ENCODE measurements at regions not wholly inside any gene's neighbourhood (a gene's known extent, or its start where the extent isn't known, plus 50 kb on each side); places are given as distances from the start of the nearest gene placed in this dataset.

DNA sequence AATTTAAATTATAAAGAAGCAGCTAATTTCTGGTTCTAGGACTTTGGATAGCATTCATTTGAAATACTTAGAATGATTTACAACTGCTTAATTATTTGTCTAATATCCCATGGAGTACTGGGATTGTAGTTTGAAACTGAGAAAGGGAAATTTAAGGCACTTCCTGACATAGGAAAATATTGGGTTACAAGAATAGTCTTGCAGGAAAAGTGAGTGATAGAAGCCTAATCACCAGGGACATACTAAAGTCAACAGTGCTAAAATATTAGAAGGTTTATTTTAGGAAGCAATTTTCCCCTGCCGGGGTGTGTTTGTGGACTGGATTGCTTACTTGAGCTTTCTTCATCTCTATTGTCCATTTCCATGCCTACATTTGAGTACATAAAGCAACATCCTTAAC lies 661.6 kb downstream of the ADGRL2 start:
- no peak for DNase-seq

DNA sequence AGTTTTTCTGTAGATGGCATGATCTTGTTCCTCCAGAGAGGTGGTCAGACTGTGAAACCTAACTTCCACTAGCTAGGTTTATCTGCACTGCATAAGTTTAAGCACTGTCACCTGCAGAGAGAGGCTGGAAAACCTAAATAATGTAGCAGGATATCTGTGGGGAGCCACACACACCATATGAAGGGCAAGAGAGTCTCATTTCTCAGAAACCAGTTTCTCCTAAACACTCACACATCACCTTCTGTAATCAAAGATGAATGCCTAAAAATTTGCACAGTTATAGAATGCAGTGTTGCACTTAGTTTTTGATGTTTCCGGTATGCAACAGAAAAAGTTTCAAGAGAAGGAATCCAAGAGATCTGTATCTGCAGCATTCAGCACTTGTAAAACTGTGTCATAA lies 654.6 kb downstream of the ADGRL2 start:
- DNase-seq = no peak

DNA sequence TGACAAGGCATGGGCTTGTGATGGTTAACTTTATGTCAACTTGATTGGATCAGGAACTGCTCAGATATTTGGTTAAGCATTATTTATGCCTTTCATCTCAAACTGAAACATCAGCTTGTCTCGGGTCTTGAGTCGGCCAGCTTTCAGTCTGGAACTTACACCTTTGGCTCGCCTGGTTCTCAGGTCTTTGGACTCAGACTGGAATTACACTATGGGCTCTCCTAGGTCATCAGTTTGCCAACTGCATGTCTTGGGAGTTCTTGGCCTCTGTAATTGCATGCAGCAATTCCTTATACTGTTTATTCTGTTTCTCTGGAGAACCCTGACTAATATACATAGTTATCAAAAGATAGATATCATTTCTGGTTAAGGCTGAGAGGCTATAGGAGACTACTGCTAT lies 653.7 kb downstream of the ADGRL2 start:
- DNase-seq = no peak

DNA sequence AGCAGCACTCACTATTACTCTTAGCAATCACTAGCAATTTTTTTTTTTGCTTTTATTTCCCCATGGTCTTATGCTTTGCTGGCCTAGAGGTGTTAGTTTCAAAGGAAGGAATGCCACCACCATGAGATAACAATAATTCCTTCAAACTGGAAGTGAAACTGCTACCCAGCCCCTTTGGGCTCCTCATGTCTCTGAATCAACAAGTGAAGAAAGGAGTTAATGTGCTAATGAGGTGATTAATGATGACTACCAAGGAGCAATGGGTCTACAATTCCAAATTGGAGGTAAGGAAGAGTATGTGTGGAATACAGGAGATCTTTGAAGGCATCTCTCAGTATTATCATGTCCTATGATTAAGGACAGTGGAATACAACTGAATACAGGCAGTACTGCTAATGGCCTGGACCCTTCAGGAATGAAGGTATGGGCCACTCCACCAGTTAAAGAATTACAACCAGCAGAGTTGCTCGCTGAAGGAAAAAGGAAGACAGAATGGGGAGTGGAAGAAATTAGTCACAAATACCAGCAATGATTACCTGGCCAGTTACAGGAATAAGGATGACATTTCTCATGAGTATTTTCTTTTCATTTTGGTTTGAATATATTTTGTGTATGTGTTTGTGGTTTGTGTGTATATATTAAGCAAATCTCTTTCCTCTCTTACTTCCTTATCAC lies 652.9 kb downstream of the ADGRL2 start:
- DNase-seq = no peak

DNA sequence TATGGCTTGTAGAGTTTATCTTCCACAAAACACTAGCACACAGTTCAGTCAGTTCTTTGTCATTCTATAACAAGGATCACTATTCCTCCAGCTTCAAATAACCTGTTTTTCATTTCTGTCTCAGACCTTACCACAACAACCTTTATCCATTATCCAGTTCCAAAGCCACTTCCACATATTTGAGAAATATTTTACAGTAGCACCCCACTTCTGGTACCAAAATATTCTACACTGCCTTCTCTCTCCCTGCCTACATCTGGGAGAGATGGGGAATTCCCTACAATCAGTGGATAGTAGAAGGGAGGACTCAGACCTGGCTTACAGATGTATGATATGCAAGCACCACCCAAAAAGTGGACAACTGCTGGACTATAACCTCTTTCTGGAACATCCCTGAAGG lies 651.4 kb downstream of the ADGRL2 start:
- DNase-seq = no peak

DNA sequence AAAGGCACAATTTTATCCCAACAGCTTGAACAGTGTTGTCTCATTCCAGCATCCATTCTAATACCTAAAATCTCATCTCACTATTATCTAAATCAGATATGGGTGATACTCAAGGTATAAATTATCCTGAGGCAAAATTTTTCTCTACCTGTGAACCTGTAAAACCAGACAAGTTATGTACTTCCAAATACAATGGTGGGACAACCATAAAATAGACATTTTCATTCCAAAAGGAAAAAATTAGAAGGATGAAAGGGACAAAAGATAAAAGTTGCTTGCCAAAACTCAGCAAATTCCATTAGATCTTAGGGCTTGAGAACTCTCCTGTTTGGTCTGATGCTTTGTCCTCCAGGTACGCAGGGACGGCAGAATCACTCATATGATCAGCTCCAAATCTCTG lies 650.5 kb downstream of the ADGRL2 start:
- DNase-seq = no peak

DNA sequence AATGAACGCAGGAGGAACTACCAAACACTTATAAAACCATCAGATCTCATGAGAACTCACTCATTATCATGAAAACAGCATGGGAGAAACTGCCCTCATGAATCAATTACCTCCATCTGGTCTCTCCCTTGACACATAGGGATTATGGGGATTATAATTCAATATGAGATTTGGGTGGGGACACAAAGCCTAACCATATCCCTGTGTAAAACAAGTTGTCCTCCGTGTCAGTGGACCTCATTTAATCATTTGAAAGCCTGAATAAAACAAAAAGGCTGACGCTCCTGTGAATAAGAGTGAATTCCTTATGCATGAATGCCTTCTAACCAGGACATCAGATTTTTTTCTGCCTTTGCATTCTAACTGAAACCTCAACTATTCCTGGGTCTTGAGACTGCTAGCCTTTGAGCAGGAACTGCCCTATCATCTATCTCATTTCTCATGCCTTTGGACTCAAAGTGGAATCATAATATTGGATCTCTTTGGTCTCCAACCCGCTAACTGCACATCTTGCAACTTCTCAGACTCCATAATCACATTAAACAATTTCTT lies 648.8 kb downstream of the ADGRL2 start:
- DNase-seq = no peak

DNA sequence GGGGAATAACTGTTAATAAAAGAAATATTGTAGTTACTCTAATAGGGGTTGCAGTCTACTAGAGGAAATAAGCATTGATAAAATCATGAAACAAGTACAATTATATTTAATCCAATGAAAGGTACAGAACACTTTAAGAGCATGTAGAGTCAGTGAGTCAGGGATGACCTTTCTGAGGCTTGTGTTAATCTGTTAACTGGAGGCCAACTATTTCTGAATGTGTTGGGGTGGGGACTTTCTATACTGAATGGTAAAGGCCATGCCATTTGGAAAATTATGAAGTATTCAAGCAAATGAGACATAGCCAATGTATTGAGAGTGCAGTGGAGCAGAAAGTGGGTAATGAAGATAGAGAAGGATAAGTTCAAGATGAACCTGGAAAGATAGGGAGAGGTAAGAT lies 646.2 kb downstream of the ADGRL2 start:
- DNase-seq = no peak

DNA sequence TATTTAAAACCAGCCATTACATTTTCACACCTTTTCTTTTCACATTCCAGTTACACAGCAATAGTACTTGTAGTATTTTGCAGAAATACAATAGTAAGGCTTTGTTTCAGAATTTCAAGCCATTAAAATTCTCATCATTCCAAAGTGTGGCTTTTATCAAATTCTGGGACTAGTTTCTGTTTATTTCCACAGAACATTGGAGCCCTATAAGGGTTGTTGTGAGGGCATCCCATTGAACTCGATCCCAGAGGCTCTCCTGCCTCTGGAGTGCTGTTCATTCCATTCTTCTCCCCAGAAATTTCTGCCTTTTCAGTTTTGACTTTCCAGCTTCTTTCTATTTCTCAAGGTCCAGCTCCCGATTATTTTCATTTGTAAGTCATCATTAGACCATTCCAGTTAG lies 645.5 kb downstream of the ADGRL2 start:
- DNase-seq = no peak

DNA sequence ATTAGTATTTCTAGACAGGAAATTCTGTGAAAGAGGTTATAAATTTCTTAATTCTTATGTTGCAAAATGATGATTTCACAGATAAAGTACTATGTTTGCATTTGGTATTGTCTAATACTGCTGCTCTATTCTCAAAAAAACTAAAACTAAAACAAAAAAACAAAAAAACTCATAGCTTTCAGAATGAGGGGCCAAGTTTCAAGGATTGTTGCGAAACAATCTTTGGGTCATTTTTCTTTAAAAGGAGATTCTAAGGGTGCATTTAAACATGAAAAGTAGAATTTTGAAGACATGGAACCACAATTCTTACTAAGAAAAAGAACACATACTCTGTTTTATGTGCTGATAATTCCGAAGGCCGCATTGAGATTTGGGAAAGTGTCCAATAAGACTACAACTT lies 645.1 kb downstream of the ADGRL2 start:
- DNase-seq = no peak

DNA sequence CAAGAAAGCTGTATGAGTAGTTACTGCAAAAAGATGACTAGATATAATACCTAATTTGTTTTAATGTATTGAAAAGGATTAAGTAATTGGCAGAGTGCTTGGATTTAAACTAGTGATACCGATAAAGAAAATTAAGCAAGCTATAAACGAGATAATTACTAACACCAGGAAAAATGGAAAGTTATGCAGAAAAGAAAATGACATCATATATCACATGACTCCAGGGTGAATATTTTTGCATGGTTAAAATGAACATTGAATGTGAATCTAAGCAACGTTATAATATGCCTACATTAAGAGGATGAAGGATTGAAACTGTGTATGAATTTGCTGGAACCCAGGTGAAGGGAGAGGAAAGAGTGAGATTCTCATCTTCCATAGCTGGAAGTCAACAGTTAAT lies 644.4 kb downstream of the ADGRL2 start:
- no peak for DNase-seq

DNA sequence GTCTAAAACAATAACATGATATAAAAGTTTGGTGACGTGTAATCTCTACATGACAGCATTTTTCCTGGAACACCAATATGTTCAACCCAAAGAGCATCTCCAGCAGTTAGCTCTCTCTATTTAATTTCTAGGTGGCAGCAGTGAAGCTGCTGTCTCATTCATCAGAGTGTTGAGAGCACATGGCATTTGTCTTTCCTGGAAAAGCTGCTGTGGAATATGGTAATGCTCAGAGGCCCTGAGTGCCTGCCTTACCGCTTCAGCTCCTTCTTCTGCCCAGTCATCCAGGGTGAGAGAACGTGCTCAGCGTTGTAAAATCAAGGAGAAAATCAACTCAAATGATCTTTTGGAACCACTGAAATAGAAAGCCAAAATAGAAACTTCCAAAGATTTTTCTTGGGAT lies 640.7 kb downstream of the ADGRL2 start:
- no peak for DNase-seq

DNA sequence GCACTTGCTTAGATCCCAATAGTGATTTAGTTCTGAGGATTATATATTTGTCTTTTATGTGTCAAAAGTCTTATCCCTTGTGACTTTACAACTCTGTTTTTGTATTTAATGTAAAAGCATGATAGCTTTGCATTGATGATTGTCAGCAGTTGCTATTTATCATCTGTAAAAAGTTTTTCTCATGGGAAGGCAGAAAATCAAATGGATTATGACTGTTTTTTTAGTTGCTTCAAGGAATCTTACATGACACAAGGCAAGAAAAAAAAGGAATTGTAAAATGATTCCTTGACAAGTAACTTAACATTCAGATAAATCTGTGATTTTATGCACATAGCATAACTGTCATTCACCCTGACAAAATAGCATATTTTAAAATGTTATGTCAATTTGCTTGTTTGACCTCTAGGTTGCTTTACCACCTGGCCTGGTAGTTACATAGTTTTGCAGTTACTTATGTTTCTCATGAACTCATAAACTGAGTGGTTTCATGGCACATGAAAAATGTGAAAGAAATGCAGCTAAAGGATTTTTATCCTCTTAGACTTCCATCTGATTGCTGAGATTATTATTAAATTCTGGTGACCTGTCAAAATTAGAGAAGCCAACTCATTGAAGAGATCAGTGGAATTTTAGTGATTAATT lies 622.6 kb downstream of the ADGRL2 start:
- DNase-seq = no peak

DNA sequence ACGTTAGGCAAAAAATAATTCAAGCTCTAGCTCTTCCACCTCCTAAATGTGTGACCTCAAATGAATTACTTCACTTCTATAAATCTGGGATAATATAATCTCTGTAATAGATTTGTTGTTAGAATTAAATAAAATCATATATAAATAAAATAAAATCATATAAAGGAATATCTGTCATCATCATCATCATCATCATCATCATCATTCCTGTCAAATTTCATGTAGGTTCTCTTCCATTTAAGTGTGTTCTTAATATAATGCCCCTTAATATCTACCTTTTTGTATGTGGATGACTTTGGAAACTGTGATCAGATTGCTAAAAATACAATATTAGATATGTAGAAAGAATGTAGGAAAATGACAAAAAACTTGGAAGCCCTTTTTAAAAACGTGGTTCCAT lies 621.0 kb downstream of the ADGRL2 start:
- DNase-seq = no peak

DNA sequence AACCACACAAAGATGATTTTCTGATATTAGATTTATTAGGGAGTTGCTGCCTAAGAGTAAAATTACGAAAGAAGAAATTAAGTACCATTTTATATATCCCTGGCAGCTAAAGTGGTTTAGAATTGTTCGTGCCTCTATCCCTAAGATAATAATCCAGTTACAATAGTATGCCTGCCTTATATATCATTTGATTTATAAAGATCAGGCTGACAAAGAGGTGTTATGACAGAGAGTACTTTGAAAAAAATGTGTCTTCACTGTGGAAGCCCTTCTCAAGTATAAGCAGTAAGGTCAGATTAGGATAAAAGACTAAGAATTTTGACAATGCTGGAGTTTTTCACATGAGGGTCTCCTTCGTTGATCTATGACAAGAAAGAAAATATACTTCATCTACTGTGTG lies 619.9 kb downstream of the ADGRL2 start:
- no peak for DNase-seq

DNA sequence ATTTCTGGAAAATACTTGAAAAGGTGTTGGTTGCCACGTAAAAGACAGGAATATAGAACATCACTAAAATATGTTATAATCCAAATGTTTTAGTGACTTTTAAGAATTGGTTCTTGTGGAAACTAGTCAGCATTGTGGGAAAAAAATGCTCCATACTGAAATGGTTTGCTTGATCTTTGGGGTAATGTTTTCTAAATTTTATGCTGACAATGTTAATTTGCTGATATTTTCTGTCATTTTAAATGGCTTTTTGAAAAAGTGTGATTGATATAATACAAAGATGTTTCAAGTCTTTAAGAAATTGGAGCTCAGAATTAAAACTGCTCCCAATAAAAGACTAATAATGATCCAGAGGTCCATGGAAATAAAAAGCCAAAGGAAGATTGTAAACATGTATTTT lies 610.9 kb downstream of the ADGRL2 start:
- DNase-seq = no peak

DNA sequence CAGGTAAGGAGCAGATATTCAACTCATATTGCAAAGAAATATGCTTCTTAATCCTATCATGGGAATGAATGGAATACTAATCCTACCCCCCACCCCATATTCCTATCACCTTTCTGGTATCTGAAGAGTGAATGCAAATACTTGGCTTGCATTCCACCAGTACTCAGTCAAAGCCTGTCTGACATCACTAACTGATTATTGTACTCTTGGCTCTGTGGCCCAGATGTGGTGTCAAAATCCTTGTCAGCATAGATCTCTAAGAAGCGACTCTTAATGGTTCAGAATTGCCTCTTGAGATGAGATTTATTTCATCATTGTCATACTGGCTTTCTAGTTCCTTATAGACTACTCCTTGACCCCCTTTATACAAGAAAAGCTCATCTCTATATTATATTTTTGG lies 604.6 kb downstream of the ADGRL2 start:
- no peak for DNase-seq

DNA sequence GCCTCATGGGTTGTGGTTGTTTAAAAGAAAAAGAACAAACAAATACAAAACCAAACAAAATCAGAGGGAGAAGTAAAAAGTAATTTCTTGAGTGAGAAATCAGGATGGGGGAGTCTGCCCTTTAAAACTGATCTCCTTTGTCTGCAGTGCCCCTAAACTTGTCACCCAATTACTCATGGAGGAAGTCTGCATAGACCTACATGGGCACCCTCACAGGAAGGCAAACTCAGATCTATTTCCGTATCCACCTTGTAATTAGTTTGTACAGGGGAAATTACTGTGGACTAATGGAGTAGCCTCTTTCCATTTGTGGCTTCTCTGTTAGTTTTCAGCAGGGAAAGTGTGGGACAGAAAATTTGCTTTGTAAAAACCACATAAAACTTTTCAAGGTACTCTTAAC lies 600.4 kb downstream of the ADGRL2 start:
- DNase-seq = no peak

DNA sequence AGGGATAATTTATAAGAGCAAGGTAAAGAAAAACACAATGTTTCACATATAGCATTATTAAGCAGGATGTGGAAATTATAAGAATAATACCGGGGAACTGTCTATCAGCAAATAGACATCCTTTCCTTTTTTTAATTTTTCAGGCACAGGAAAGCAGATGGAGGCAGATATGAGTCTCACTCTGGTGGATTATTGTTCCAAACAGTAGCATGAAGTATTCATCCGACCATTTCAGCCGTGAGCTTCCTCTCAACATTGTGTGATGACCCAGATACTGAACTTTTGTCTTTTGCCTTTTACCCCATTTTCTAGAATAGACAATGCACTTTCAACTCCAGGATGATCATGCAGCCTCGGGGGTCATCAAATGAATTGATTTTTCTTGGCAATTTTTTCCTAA lies 599.8 kb downstream of the ADGRL2 start:
- no peak for DNase-seq

DNA sequence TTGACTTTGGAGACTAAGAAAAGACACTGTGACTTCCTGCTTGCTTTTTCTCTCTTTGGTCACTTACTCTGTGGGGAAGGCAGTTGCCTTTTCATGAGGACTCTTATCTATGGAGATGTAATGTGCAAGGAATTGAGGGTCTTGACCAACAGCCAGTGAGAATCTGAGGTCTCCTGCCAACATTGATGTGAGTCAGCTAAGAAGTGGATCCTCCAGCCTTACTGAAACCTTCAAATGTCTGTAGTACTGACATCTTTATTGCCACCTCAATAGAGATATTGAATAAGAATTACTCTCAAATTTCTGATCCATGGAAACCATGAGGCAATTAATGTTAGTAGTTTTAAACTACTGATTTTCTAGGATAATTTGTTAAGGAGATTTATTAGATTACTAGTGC lies 598.4 kb downstream of the ADGRL2 start:
- no peak for DNase-seq

DNA sequence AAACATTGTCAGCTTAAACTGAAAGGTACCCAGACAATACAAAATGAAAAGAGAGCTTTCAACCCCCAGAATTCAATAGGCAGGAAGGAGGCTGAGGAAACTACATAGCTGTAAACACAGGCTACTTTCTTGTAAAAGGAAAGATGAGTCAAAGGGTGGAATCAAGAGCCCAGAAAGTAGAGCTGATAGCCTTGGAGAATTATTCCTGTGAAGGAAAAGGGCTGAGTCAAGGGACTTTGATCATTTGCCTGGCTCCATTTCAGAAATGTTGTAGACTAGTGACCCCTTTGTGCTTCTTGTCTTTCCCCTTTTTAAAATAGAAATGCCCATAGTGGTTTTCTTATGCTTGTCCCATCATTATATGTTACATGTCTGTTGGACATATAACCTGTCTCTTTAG lies 597.6 kb downstream of the ADGRL2 start:
- no peak for DNase-seq

DNA sequence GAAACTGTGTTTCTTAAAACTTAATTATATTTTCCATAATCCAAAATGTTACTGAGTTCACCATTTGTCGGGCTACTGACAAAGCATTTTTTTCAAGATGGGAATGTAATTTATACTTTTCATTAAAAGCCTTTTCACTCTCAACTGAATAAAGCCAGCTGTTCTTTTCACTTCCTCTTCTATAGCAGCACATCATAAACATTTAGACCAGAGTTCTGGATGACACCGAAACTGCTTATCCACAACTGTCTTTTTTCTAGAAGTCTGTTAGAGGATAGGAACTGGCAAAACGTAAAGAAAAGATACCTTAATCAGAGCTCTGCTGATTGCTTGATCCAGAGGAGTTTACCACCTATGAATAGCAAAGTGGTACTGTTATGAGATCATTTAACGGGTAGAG lies 594.7 kb downstream of the ADGRL2 start:
- DNase-seq = no peak

DNA sequence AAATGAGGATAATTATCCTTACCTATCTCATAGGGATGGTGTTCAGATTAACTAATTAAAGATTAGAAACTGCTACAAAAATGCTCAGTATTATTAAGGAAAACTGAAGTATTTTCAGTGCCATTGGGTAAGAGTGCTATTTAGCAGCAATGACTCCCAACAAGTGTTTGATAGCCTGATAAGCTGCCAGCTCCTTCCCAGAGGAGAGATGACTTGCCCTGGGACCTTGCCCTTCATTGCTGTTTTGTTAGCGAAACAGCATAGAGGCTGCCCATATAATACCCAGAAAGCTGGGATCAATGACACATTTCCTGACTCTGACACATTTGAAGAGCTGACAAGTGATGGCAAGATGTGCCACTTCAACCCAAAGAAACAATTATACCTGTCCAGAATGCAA lies 592.2 kb downstream of the ADGRL2 start:
- no peak for DNase-seq

DNA sequence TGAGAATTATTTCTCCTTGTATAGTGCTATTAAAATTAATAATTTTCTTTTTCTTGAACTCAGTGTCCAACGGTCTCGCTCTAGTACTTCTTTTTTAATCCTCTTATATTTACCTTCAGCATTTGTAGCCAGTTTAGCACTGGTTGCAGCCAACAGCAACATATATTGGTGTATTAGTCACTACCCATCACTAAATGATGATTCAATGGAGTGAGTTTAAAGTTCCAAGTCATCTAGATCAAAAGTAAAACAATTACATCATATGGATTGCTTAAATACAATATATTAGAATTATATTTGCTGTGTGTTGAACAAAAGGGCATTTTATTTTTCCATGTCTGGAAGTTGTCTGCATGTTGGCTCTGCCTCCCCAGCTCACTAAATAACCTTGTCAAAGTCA lies 591.8 kb downstream of the ADGRL2 start:
- DNase-seq = no peak

DNA sequence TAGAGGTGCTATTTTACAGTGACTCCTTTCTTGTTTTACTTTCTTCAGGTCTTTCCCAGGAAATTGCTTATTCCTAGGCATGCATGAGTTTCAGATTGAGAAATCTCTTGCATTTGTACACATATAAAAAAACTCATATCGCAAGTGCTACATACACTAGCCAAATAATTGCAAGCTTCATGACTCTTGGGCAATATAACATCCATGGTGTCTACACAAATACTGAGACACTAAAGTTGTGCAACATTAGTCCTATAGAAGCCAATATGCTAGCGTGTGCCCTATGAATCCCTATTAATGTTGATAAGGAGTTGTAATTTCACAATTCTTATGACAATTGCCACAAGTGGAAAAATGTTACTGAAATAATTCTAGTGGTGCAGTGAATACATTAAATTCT lies 591.0 kb downstream of the ADGRL2 start:
- DNase-seq = no peak

Measured in NCI-H2107 (cell line).